ENCODE measurements at regions not wholly inside any gene's neighbourhood (a gene's known extent, or its start where the extent isn't known, plus 50 kb on each side); places are given as distances from the start of the nearest gene placed in this dataset.

GRCh38 chr6:119565893-119566292, 216.3 kb upstream of the MAN1A1 start:
- in situ Hi-C loops (cut with MboI; ENCODE audit: low pct_unique_long_range_greater_than_20kb, low sequenced_read_pairs, unreplicated experiment): no loop called here
- TF ChIP-seq CTCF (IDR thresholded peaks at IDR 0.05; ENCODE audit: extremely low read depth, insufficient read depth, missing control alignments): no peak

GRCh38 chr6:119562168-119562567, 212.6 kb upstream of the MAN1A1 start:
- no peak for TF ChIP-seq CTCF (IDR thresholded peaks at IDR 0.05; ENCODE audit: extremely low read depth, insufficient read depth, missing control alignments)
- in situ Hi-C loops (cut with MboI; ENCODE audit: low pct_unique_long_range_greater_than_20kb, low sequenced_read_pairs, unreplicated experiment): no loop called here
- no peak for DNase-seq (ENCODE audit: low spot score)

More at GRCh38 chr6:119565893-119566292, 216.3 kb upstream of the MAN1A1 start:
- DNase-seq (ENCODE audit: low spot score): no peak

GRCh38 chr6:119559586-119559985, 210.0 kb upstream of the MAN1A1 start:
- in situ Hi-C loops (cut with MboI; ENCODE audit: low pct_unique_long_range_greater_than_20kb, low sequenced_read_pairs, unreplicated experiment): no loop called here
- no peak for TF ChIP-seq CTCF (IDR thresholded peaks at IDR 0.05; ENCODE audit: extremely low read depth, insufficient read depth, missing control alignments)
- DNase-seq (ENCODE audit: low spot score): no peak

GRCh38 chr6:119557239-119557638, 207.7 kb upstream of the MAN1A1 start:
- TF ChIP-seq CTCF (IDR thresholded peaks at IDR 0.05; ENCODE audit: extremely low read depth, insufficient read depth, missing control alignments): no peak
- in situ Hi-C loops (cut with MboI; ENCODE audit: low pct_unique_long_range_greater_than_20kb, low sequenced_read_pairs, unreplicated experiment): no loop called here

GRCh38 chr6:119552021-119552420, 202.5 kb upstream of the MAN1A1 start:
- in situ Hi-C loops (cut with MboI; ENCODE audit: low pct_unique_long_range_greater_than_20kb, low sequenced_read_pairs, unreplicated experiment): no loop called here
- DNase-seq (ENCODE audit: low spot score): no peak
- no peak for TF ChIP-seq CTCF (IDR thresholded peaks at IDR 0.05; ENCODE audit: extremely low read depth, insufficient read depth, missing control alignments)

More at GRCh38 chr6:119557239-119557638, 207.7 kb upstream of the MAN1A1 start:
- DNase-seq (ENCODE audit: low spot score): no peak

GRCh38 chr6:119547024-119547423, 197.5 kb upstream of the MAN1A1 start:
- TF ChIP-seq CTCF (IDR thresholded peaks at IDR 0.05; ENCODE audit: extremely low read depth, insufficient read depth, missing control alignments): no peak
- no peak for DNase-seq (ENCODE audit: low spot score)
- in situ Hi-C loops (cut with MboI; ENCODE audit: low pct_unique_long_range_greater_than_20kb, low sequenced_read_pairs, unreplicated experiment): no loop called here

GRCh38 chr6:119545245-119545644, 195.7 kb upstream of the MAN1A1 start:
- no peak for TF ChIP-seq CTCF (IDR thresholded peaks at IDR 0.05; ENCODE audit: extremely low read depth, insufficient read depth, missing control alignments)
- in situ Hi-C loops (cut with MboI; ENCODE audit: low pct_unique_long_range_greater_than_20kb, low sequenced_read_pairs, unreplicated experiment): no loop called here

More at GRCh38 chr6:119545245-119545644, 195.7 kb upstream of the MAN1A1 start:
- DNase-seq (ENCODE audit: low spot score): no peak

Measured in GM13977 (cell line).